ENCODE measurements at regions not wholly inside any gene's neighbourhood (a gene's known extent, or its start where the extent isn't known, plus 50 kb on each side); places are given as distances from the start of the nearest gene placed in this dataset.

DNA sequence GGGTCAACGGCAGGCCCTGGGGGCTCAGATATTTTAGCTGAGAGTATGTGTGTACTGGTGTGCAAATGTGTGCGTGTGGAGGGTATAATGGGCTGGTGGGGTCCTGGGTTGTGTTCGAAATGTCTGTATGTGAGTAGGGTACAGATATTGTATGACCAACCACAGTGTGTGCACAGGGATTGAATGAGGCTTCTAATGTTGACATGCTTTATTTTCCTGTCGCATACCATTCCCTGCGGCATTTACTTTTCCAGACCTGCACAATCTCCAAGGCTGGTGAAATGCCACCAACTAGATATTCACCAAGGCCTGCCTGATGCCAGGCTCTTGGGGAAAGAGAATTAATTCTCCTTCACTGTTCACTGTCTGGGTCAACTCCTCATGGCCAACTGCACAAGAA lies 441.4 kb upstream of the SULF2 start:
- no peak overlapping the region for H2AK5ac ChIP-seq (ENCODE audit: low read length, severe bottlenecking)
- no peaks in the 10 kb centered on the region for H3K4me1 ChIP-seq (ENCODE audit: control insufficient read depth, insufficient read depth, low read depth, low read length)
- H3K23ac ChIP-seq (ENCODE audit: low read length in 2 of 2) = no peak overlapping the region
- H3K9ac ChIP-seq (ENCODE audit: low read length) = no peak overlapping the region
- no peaks in the 10 kb centered on the region for H3K79me1 ChIP-seq (replicated peaks; ENCODE audit: low read length, poor library complexity, severe bottlenecking)
- peaks cover 0 to 32% of the 10 kb centered on the region in 2 experiments for H3K27me3 ChIP-seq (ENCODE audit: control insufficient read depth in 1 of 2, insufficient read depth in 1 of 2, low read length in 2 of 2)
- no peak overlapping the region for H3K4me3 ChIP-seq (ENCODE audit: insufficient read depth in 1 of 2, low read depth in 1 of 2, low read length in 2 of 2)
- no peak overlapping the region for H3K18ac ChIP-seq (ENCODE audit: low read depth in 1 of 2, low read length in 2 of 2)
- H3K14ac ChIP-seq (ENCODE audit: low read length in 2 of 2) = no peak overlapping the region
- H3K4ac ChIP-seq (ENCODE audit: low read depth in 1 of 2, low read length in 2 of 2) = no peak overlapping the region
- no peak overlapping the region for H2BK12ac ChIP-seq (ENCODE audit: low read length in 2 of 2)
- no peak overlapping the region for H4K8ac ChIP-seq (ENCODE audit: low read length)
- DNase-seq = no peak
- H2AFZ ChIP-seq (ENCODE audit: low read depth, low read length) = no peak overlapping the region
- no peak overlapping the region for H3K4me2 ChIP-seq (ENCODE audit: low read length, poor library complexity, severe bottlenecking)
- H4K91ac ChIP-seq (ENCODE audit: low read length) = no peak overlapping the region
- H3K36me3 ChIP-seq (ENCODE audit: control insufficient read depth in 1 of 2, insufficient read depth in 2 of 2, low read depth in 1 of 2, low read length in 2 of 2) = no peaks in the 10 kb centered on the region
- peaks cover 26% of the 10 kb centered on the region for H3K9me3 ChIP-seq (ENCODE audit: control insufficient read depth, low read length)
- no peak overlapping the region for H2BK120ac ChIP-seq (ENCODE audit: low read depth, low read length)
- 88% methylated on average over 5 of the region's 5 CpGs for WGBS
- H3K27ac ChIP-seq (ENCODE audit: low read length, poor library complexity, severe bottlenecking) = no peak overlapping the region
- H2BK15ac ChIP-seq (ENCODE audit: low read depth, poor library complexity, severe bottlenecking) = no peak overlapping the region
- no peak overlapping the region for H2BK5ac ChIP-seq (ENCODE audit: low read depth, low read length, poor library complexity, severe bottlenecking)

DNA sequence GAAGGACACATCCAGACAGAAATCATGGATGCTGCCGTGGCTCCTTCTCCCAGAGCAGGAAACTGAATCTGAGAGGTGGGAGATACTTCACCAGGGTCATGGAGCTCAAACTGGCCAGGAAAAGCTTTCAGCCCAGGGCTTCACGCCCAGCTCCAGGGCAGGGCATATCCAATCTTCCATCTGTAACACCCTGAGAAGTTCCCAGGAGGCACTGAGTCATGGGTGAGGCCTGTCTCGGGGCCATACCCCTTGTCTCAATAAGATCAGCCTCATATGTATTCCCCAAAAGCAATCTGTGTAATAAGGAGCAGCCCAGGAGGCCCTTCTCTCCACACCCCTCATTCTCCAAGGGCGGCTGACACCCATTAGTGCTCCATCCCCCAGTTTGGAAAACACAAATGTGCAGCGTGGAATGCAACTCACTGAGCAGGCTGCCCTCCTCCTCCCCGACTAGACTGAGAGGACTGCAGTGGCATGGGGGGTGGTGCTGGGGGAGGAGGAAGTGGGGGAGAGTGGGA lies 439.3 kb upstream of the SULF2 start:
- Histone ChIP-seq H3K9me3 (ENCODE audit: control insufficient read depth, low read length) (peaks cover 6% of the 10 kb centered on the region), H4K91ac (ENCODE audit: low read length) (no peak overlapping the region), H4K8ac (ENCODE audit: low read length) (no peak overlapping the region), H2BK5ac (ENCODE audit: low read depth, low read length, poor library complexity, severe bottlenecking) (no peak overlapping the region), H3K4me3 (ENCODE audit: insufficient read depth in 1 of 2, low read depth in 1 of 2, low read length in 2 of 2) (no peak overlapping the region), H3K18ac (ENCODE audit: low read depth in 1 of 2, low read length in 2 of 2) (no peak overlapping the region), H3K27ac (ENCODE audit: low read length, poor library complexity, severe bottlenecking) (no peak overlapping the region), H3K9ac (ENCODE audit: low read length) (no peak overlapping the region), H2BK12ac (ENCODE audit: low read length in 2 of 2) (no peak overlapping the region), H3K27me3 (ENCODE audit: control insufficient read depth in 1 of 2, insufficient read depth in 1 of 2, low read length in 2 of 2) (peaks cover 4 to 48% of the 10 kb centered on the region in 2 experiments), H3K36me3 (ENCODE audit: control insufficient read depth in 1 of 2, insufficient read depth in 2 of 2, low read depth in 1 of 2, low read length in 2 of 2) (no peaks in the 10 kb centered on the region), H2BK15ac (ENCODE audit: low read depth, poor library complexity, severe bottlenecking) (no peak overlapping the region), H2BK120ac (ENCODE audit: low read depth, low read length) (no peak overlapping the region), H3K23ac (ENCODE audit: low read length in 2 of 2) (no peak overlapping the region), H3K14ac (ENCODE audit: low read length in 2 of 2) (no peak overlapping the region), H3K4ac (ENCODE audit: low read depth in 1 of 2, low read length in 2 of 2) (no peak overlapping the region), H2AFZ (ENCODE audit: low read depth, low read length) (no peak overlapping the region), H2AK5ac (ENCODE audit: low read length, severe bottlenecking) (no peak overlapping the region), H3K4me2 (ENCODE audit: low read length, poor library complexity, severe bottlenecking) (no peak overlapping the region), H3K4me1 (ENCODE audit: control insufficient read depth, insufficient read depth, low read depth, low read length) (no peaks in the 10 kb centered on the region), H3K79me1 (replicated peaks; ENCODE audit: low read length, poor library complexity, severe bottlenecking) (no peaks in the 10 kb centered on the region)
- 77% methylated on average over 6 of the region's 6 CpGs for WGBS
- DNase-seq = no peak

DNA sequence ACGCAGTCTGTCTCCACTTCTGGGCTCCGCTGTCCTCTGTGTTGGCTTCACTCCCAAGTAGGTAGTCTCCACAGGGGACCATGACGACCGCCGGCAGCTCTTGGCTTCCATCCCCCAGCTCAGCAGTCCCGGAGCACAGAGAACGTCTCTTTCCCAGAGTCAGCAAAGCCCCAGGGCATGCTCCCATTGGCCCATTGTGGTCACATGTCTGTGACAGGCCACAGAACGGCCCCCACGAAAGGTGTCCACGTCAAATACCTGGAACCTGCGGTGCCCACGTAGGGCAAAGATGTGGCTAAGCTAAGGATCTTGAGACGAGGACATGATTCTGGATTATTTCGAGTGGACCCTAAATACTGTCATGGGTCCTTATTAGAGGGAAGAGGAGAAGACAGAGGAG lies 438.4 kb upstream of the SULF2 start:
- no peak overlapping the region for H3K4me2 ChIP-seq (ENCODE audit: low read length, poor library complexity, severe bottlenecking)
- no peak overlapping the region for H3K18ac ChIP-seq (ENCODE audit: low read depth in 1 of 2, low read length in 2 of 2)
- H4K91ac ChIP-seq (ENCODE audit: low read length) = no peak overlapping the region
- no peak for DNase-seq
- H3K27me3 ChIP-seq (ENCODE audit: control insufficient read depth in 1 of 2, insufficient read depth in 1 of 2, low read length in 2 of 2) = peaks cover 4 to 57% of the 10 kb centered on the region in 2 experiments
- H3K79me1 ChIP-seq (replicated peaks; ENCODE audit: low read length, poor library complexity, severe bottlenecking) = no peaks in the 10 kb centered on the region
- no peak overlapping the region for H3K4me3 ChIP-seq (ENCODE audit: insufficient read depth in 1 of 2, low read depth in 1 of 2, low read length in 2 of 2)
- no peak overlapping the region for H2BK15ac ChIP-seq (ENCODE audit: low read depth, poor library complexity, severe bottlenecking)
- H3K27ac ChIP-seq (ENCODE audit: low read length, poor library complexity, severe bottlenecking) = no peak overlapping the region
- H2BK120ac ChIP-seq (ENCODE audit: low read depth, low read length) = no peak overlapping the region
- no peak overlapping the region for H3K4ac ChIP-seq (ENCODE audit: low read depth in 1 of 2, low read length in 2 of 2)
- H3K23ac ChIP-seq (ENCODE audit: low read length in 2 of 2) = no peak overlapping the region
- no peaks in the 10 kb centered on the region for H3K9me3 ChIP-seq (ENCODE audit: control insufficient read depth, low read length)
- H4K8ac ChIP-seq (ENCODE audit: low read length) = no peak overlapping the region
- H3K4me1 ChIP-seq (ENCODE audit: control insufficient read depth, insufficient read depth, low read depth, low read length) = no peaks in the 10 kb centered on the region
- H2AK5ac ChIP-seq (ENCODE audit: low read length, severe bottlenecking) = no peak overlapping the region
- H3K9ac ChIP-seq (ENCODE audit: low read length) = no peak overlapping the region
- no peaks in the 10 kb centered on the region for H3K36me3 ChIP-seq (ENCODE audit: control insufficient read depth in 1 of 2, insufficient read depth in 2 of 2, low read depth in 1 of 2, low read length in 2 of 2)
- H2BK5ac ChIP-seq (ENCODE audit: low read depth, low read length, poor library complexity, severe bottlenecking) = no peak overlapping the region
- H2AFZ ChIP-seq (ENCODE audit: low read depth, low read length) = no peak overlapping the region
- 90% methylated on average over 14 of the region's 14 CpGs for WGBS
- H2BK12ac ChIP-seq (ENCODE audit: low read length in 2 of 2) = no peak overlapping the region
- no peak overlapping the region for H3K14ac ChIP-seq (ENCODE audit: low read length in 2 of 2)

DNA sequence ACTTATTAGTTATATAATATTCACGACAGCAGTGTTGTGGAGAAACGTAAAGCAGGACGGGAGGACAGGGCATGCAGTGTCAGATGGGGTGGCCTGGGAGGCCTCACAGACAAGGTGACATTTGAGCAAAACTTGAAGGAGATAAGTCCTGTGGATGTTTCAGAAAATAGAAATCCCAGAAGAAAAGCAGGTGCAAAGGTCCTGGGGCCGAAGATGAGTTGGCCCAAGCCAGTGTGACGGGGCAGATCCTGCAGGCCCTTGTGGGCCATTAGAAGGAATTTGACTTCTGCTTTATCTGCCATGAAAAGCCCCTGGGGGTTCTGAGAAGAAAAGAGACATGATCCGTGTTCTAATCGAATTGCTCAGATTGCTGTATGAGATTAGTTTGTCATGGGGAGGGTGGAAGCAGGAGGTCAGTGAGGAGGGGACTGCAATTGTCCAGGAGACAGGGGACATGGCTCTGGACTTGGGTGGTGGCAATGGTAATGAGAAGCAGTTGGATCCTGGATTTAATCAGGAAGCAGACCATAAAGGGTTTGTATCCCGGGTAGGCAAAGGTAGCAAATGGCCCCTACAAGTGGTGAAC lies 437.4 kb upstream of the SULF2 start:
- Histone ChIP-seq H2BK15ac (ENCODE audit: low read depth, poor library complexity, severe bottlenecking) (no peak overlapping the region), H3K4me2 (ENCODE audit: low read length, poor library complexity, severe bottlenecking) (no peak overlapping the region), H2BK120ac (ENCODE audit: low read depth, low read length) (no peak overlapping the region), H3K27ac (ENCODE audit: low read length, poor library complexity, severe bottlenecking) (no peak overlapping the region), H4K8ac (ENCODE audit: low read length) (no peak overlapping the region), H3K4me1 (ENCODE audit: control insufficient read depth, insufficient read depth, low read depth, low read length) (peaks cover 1% of the 10 kb centered on the region), H3K4me3 (ENCODE audit: insufficient read depth in 1 of 2, low read depth in 1 of 2, low read length in 2 of 2) (no peak overlapping the region), H3K14ac (ENCODE audit: low read length in 2 of 2) (no peak overlapping the region), H2AFZ (ENCODE audit: low read depth, low read length) (no peak overlapping the region), H2BK5ac (ENCODE audit: low read depth, low read length, poor library complexity, severe bottlenecking) (no peak overlapping the region), H3K36me3 (ENCODE audit: control insufficient read depth in 1 of 2, insufficient read depth in 2 of 2, low read depth in 1 of 2, low read length in 2 of 2) (no peaks in the 10 kb centered on the region), H4K91ac (ENCODE audit: low read length) (no peak overlapping the region), H3K23ac (ENCODE audit: low read length in 2 of 2) (no peak overlapping the region), H3K79me1 (replicated peaks; ENCODE audit: low read length, poor library complexity, severe bottlenecking) (no peaks in the 10 kb centered on the region), H3K27me3 (ENCODE audit: control insufficient read depth in 1 of 2, insufficient read depth in 1 of 2, low read length in 2 of 2) (peaks cover 4 to 64% of the 10 kb centered on the region in 2 experiments), H3K9ac (ENCODE audit: low read length) (no peak overlapping the region), H3K18ac (ENCODE audit: low read depth in 1 of 2, low read length in 2 of 2) (no peak overlapping the region), H3K4ac (ENCODE audit: low read depth in 1 of 2, low read length in 2 of 2) (no peak overlapping the region), H2AK5ac (ENCODE audit: low read length, severe bottlenecking) (no peak overlapping the region), H3K9me3 (ENCODE audit: control insufficient read depth, low read length) (no peaks in the 10 kb centered on the region), H2BK12ac (ENCODE audit: low read length in 2 of 2) (no peak overlapping the region)
- 90% methylated on average over 8 of the region's 8 CpGs for WGBS
- no peak for DNase-seq
